ENCODE measurements at regions not wholly inside any gene's neighbourhood (a gene's known extent, or its start where the extent isn't known, plus 50 kb on each side); places are given as distances from the start of the nearest gene placed in this dataset.
A peak's percentile ranks its signal among the peaks of the same experiment; 100 is the strongest.

GRCh38 chr9:108443019-108443633, 412.7 kb downstream of the ACTL7B start (continued):
- no peak for TF ChIP-seq SIN3A (IDR thresholded peaks at IDR 0.05; ENCODE audit: borderline replicate concordance, low read depth, low read length)
- TF ChIP-seq HNF1B (CRISPR knock-in tag; IDR thresholded peaks at IDR 0.05) = no peak
- TF ChIP-seq ZC3H13 (CRISPR knock-in tag; IDR thresholded peaks at IDR 0.05) = no peak
- no peak for TF ChIP-seq MXD4 (CRISPR knock-in tag; IDR thresholded peaks at IDR 0.05)
- TF ChIP-seq ZNF770 (CRISPR knock-in tag; IDR thresholded peaks at IDR 0.05) = no peak
- peak; percentile 36; the same call in 1 of the 2 replicates for TF ChIP-seq TFAP4 (IDR thresholded peaks at IDR 0.05; ENCODE audit: borderline replicate concordance, low read depth)
- TF ChIP-seq ZNF776 (CRISPR knock-in tag; IDR thresholded peaks at IDR 0.05) = no peak
- no peak for TF ChIP-seq ZNF772 (CRISPR knock-in tag; IDR thresholded peaks at IDR 0.05)
- no peak for TF ChIP-seq DPF2 (CRISPR knock-in tag; IDR thresholded peaks at IDR 0.05; ENCODE audit: borderline replicate concordance, low read depth)
- TF ChIP-seq NFAT5 (CRISPR knock-in tag; IDR thresholded peaks at IDR 0.05) = no peak
- no peak for TF ChIP-seq CERS6 (CRISPR knock-in tag; IDR thresholded peaks at IDR 0.05)
- no peak for TF ChIP-seq KAT2B (IDR thresholded peaks at IDR 0.05; ENCODE audit: borderline replicate concordance, low read depth, low read length)
- TF ChIP-seq PHF20 (CRISPR knock-in tag; IDR thresholded peaks at IDR 0.05) = no peak
- no peak for TF ChIP-seq TEAD2 (CRISPR knock-in tag; IDR thresholded peaks at IDR 0.05)

All from HepG2 (cell line).